ENCODE measurements at regions not wholly inside any gene's neighbourhood (a gene's known extent, or its start where the extent isn't known, plus 50 kb on each side); places are given as distances from the start of the nearest gene placed in this dataset.

DNA sequence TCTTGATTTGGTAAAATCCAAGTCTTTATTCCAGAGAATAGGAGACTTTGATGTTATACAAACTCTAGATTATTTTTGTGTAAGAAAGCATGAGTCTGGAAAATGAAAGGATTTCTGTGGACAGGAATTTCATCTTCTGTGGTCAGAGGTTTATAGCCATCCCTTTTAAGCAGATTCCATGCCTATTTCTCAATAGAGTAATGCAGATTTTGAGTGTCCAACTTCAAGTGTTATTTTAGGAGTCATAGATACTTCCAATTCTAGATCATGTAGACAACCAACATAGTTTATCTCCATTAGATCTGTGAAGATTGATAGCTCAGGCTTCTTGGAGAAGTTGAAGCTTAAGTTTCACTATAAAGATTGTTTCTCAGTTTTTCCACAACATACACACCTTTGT lies 379.7 kb downstream of the PSAT1 start:
- TF ChIP-seq, protein P1, sequence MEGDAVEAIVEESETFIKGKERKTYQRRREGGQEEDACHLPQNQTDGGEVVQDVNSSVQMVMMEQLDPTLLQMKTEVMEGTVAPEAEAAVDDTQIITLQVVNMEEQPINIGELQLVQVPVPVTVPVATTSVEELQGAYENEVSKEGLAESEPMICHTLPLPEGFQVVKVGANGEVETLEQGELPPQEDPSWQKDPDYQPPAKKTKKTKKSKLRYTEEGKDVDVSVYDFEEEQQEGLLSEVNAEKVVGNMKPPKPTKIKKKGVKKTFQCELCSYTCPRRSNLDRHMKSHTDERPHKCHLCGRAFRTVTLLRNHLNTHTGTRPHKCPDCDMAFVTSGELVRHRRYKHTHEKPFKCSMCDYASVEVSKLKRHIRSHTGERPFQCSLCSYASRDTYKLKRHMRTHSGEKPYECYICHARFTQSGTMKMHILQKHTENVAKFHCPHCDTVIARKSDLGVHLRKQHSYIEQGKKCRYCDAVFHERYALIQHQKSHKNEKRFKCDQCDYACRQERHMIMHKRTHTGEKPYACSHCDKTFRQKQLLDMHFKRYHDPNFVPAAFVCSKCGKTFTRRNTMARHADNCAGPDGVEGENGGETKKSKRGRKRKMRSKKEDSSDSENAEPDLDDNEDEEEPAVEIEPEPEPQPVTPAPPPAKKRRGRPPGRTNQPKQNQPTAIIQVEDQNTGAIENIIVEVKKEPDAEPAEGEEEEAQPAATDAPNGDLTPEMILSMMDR (IDR thresholded peaks at IDR 0.05): no peak
- TF ChIP-seq POLR2A (IDR thresholded peaks at IDR 0.05): no peak
